Gastrocnemius medialis (tissue), 4 donors: ENCODE measurements at regions not wholly inside any gene's neighbourhood (a gene's known extent, or its start where the extent isn't known, plus 50 kb on each side); places are given as distances from the start of the nearest gene placed in this dataset.

Experiments
- ATAC-seq, 2 donors: fragments of 150-250 bp; one replicate each; pipeline ENCODE4 v1.9.1; 2016
- DNase-seq, 2 donors: peaks; one replicate each; pipeline ENCODE4 v3.0.0-alpha.2; 2019
- H3K27ac ChIP-seq, 4 donors: fragments of 200-600 bp; sonication (generic); 1 replicate in 1 of 4; 2 replicates in 3 of 4; pipeline ENCODE4 v1.5.1; 2016 to 2018; ENCODE audit warnings: mild to moderate bottlenecking in 2 of 4, moderate library complexity in 1 of 4
- H3K27me3 ChIP-seq, 3 donors: fragments of 200-600 bp; sonication (generic) in 2 of 3; 1 replicate in 1 of 3; 2 replicates in 2 of 3; pipeline versions ENCODE4 v1.5.1 to v1.6.0; 2016 to 2019; ENCODE audit warnings: mild to moderate bottlenecking in 1 of 3, moderate library complexity in 1 of 3
- H3K36me3 ChIP-seq, 2 donors: fragments of 200-600 bp; sonication (generic) in 1 of 2; one replicate each; pipeline ENCODE4 v1.5.1; 2017 to 2018
- H3K4me1 ChIP-seq, 2 donors: fragments of 200-600 bp; sonication (generic) in 1 of 2; one replicate each; pipeline ENCODE4 v1.5.1; 2016 to 2017; ENCODE audit warnings: mild to moderate bottlenecking in 2 of 2
- H3K4me3 ChIP-seq, 4 donors: fragments of 200-600 bp; sonication (generic) in 3 of 4; 1 replicate in 1 of 4; 2 replicates in 3 of 4; pipeline ENCODE4 v1.5.1; 2016 to 2019; ENCODE audit warnings: mild to moderate bottlenecking in 2 of 4
- H3K9me3 ChIP-seq, 3 donors: fragments of 200-600 bp; sonication (generic) in 2 of 3; 1 replicate in 1 of 3; 2 replicates in 2 of 3; pipeline ENCODE4 v1.5.1; 2016 to 2019
- POLR2A ChIP-seq, 2 donors: fragments of 450-650 bp; IDR thresholded peaks; one replicate each; pipeline ENCODE4 v1.6.1; 2017; ENCODE audit warnings: antibody characterized with exemption in 2 of 2, mild to moderate bottlenecking in 2 of 2, moderate library complexity in 2 of 2
- in situ Hi-C, 4 donors: fragments of 200-750 bp; cut with MboI; loops; one replicate each; pipeline versions ENCODE4 v1.15.0 to v1.8.0; 2017; ENCODE audit warnings: low sequenced_read_pairs in 4 of 4
- intact Hi-C: fragments of 100-400 bp; cut with DNase I; formaldehyde crosslinking; loops from one replicate; pipeline ENCODE4 v1.15.1; 2023; ENCODE audit warnings: low total_unique reads
- TF ChIP-seq, protein P1 (sequence below), 5 experiments: fragments of 450-650 bp in 3 of 5; fragments of 200-600 bp in 2 of 5; sonication (generic) in 2 of 5; IDR thresholded peaks in 4 of 5; conservative IDR thresholded peaks in 1 of 5; 1 replicate in 4 of 5; 2 replicates in 1 of 5; pipeline ENCODE4 v1.5.1; 2016 to 2019; ENCODE audit warnings: antibody characterized with exemption in 5 of 5, mild to moderate bottlenecking in 3 of 5, moderate library complexity in 3 of 5

DNA sequence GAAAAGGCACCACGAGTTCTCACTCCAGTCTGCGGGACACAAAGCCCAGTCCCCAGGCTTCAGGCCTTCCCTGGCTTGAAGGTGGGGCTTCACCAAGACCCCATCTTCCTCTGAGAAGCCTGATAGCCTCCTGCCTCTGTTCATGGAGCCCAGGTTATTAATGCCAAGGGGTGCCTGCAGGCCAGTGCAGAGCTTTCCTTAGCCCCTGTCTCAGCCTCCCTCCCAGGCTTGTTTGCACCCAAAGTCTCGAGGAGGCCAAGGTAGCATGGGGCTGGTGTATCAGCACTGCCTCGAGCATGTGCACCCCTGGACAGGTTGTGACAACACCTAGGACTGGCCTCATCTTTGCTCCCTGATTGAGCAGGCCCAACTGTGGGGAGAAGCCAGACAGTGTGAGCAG is 108.1 kb upstream of the PCDH15 start:
- no peak overlapping the region for H3K4me3 ChIP-seq
- TF ChIP-seq, protein P1, sequence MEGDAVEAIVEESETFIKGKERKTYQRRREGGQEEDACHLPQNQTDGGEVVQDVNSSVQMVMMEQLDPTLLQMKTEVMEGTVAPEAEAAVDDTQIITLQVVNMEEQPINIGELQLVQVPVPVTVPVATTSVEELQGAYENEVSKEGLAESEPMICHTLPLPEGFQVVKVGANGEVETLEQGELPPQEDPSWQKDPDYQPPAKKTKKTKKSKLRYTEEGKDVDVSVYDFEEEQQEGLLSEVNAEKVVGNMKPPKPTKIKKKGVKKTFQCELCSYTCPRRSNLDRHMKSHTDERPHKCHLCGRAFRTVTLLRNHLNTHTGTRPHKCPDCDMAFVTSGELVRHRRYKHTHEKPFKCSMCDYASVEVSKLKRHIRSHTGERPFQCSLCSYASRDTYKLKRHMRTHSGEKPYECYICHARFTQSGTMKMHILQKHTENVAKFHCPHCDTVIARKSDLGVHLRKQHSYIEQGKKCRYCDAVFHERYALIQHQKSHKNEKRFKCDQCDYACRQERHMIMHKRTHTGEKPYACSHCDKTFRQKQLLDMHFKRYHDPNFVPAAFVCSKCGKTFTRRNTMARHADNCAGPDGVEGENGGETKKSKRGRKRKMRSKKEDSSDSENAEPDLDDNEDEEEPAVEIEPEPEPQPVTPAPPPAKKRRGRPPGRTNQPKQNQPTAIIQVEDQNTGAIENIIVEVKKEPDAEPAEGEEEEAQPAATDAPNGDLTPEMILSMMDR (IDR thresholded peaks at IDR 0.05 in 4 of 5, conservative IDR thresholded peaks at IDR 0.05 in 1 of 5): no peak
- no peak for TF ChIP-seq POLR2A (IDR thresholded peaks at IDR 0.05)
- no peaks in the 10 kb centered on the region for H3K36me3 ChIP-seq
- no peak overlapping the region for H3K27ac ChIP-seq
- in situ Hi-C loops (loop anchor here in 1 of 4 donors (25.0 kb wide), 1 partner anchor 97 kb away; the partner anchor contains the start of gene PCDH15), intact Hi-C loops (no loop called here)
- H3K9me3 ChIP-seq: no peaks in the 10 kb centered on the region
- no peak for ATAC-seq
- no peaks in the 10 kb centered on the region for H3K27me3 ChIP-seq
- no peak for DNase-seq
- H3K4me1 ChIP-seq: no peaks in the 10 kb centered on the region

DNA sequence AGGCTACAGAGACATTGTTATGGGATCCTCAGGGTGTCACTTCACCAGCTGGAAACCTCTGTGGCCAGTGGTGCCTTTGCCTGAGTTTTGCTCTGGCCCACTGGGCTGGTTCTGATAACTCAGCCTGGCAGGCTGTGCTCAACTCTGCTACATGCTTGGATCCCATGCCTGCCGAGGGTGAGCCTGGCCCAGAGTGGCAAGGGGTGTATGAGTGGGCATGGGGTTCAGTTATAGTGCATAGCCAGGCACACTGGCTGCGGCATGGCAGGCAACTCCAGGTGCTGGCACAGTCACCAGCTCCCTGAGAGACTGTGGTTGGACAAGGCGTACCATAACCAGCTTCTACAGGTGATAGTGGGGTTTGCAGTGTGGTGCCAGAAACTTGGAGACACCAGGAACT is 107.0 kb upstream of the PCDH15 start:
- intact Hi-C loops (no loop called here), in situ Hi-C loops (loop anchor here in 1 of 4 donors (25.0 kb wide), 1 partner anchor 96 kb away; the partner anchor contains the start of gene PCDH15)
- TF ChIP-seq, protein P1 (IDR thresholded peaks at IDR 0.05 in 4 of 5, conservative IDR thresholded peaks at IDR 0.05 in 1 of 5): no peak
- DNase-seq (no peak), ATAC-seq (no peak)
- no peaks in the 10 kb centered on the region for H3K27me3 ChIP-seq
- no peaks in the 10 kb centered on the region for H3K9me3 ChIP-seq
- H3K4me3 ChIP-seq: no peak overlapping the region
- H3K36me3 ChIP-seq: no peaks in the 10 kb centered on the region
- no peak overlapping the region for H3K27ac ChIP-seq
- H3K4me1 ChIP-seq: no peaks in the 10 kb centered on the region

DNA sequence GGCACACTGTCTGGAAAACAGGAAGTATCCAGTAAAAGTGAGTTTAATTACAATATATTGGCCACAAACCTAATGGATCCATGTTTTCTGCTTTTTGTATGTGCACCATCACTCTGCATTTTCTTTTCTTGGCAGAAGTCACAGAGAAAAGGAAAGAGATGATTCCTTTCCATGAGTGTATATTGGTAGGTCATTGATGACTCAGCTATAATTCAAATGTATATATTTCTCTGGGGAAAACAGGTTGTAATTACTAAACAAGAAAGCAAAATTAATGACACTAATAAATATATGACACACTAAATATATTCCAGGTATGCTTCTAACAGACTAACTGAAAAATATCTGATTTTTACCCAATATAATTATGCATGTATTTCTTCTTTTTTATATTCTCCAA is 105.9 kb upstream of the PCDH15 start:
- Histone ChIP-seq H3K4me3 (no peak overlapping the region), H3K27ac (no peak overlapping the region), H3K27me3 (no peaks in the 10 kb centered on the region), H3K9me3 (no peaks in the 10 kb centered on the region), H3K4me1 (no peaks in the 10 kb centered on the region), H3K36me3 (no peaks in the 10 kb centered on the region)
- intact Hi-C loops (no loop called here), in situ Hi-C loops (loop anchor here in 1 of 4 donors (25.0 kb wide), 1 partner anchor 95 kb away; the partner anchor contains the start of gene PCDH15)
- DNase-seq (no peak), ATAC-seq (no peak)
- no peak for TF ChIP-seq POLR2A (IDR thresholded peaks at IDR 0.05)
- TF ChIP-seq, protein P1 (IDR thresholded peaks at IDR 0.05 in 4 of 5, conservative IDR thresholded peaks at IDR 0.05 in 1 of 5): no peak

DNA sequence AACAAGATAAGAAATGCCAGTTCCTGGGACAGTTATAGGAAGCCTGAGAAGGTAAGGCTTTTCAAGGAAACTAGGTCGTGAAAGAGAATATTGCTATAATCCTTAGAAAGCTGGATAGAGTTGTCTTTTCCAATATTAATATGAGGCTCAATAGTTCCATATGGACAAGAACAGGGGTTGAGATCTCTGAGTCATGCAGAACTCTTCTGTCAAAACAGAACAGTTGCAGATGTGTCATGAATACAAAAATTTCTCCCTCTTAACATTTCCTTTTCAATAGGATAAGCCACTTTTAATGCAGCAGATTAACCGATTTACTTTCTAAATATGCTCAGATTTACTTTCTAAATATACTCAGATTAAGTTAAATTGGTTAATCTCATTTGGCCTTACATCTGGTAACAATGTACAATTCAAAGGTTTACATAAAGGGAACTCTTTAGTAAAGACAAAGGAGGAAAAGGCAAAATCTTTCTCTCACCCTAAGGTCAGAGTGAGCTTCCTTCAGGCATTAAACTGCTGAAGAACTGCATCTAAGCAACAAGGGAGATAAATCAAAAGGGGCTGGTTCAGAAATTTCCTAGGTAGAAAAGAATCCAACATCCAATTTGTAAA is 104.7 kb upstream of the PCDH15 start:
- Histone ChIP-seq H3K36me3 (no peaks in the 10 kb centered on the region), H3K4me1 (no peaks in the 10 kb centered on the region), H3K27ac (no peak overlapping the region), H3K27me3 (no peaks in the 10 kb centered on the region), H3K4me3 (no peak overlapping the region), H3K9me3 (no peaks in the 10 kb centered on the region)
- ATAC-seq: no peak
- intact Hi-C loops: no loop called here
- in situ Hi-C loops: loop anchor here in 1 of 4 donors (25.0 kb wide), 1 partner anchor 93 kb away; the partner anchor contains the start of gene PCDH15
- TF ChIP-seq POLR2A (IDR thresholded peaks at IDR 0.05): no peak
- TF ChIP-seq, protein P1 (IDR thresholded peaks at IDR 0.05 in 4 of 5, conservative IDR thresholded peaks at IDR 0.05 in 1 of 5): no peak
- no peak for DNase-seq
